ENCODE measurements at regions not wholly inside any gene's neighbourhood (a gene's known extent, or its start where the extent isn't known, plus 50 kb on each side); places are given as distances from the start of the nearest gene placed in this dataset.

GRCh38 chr2:187102381-187102780 is 253.4 kb upstream of the ZSWIM2 start:
- no peaks in the 10 kb centered on the region for H3K9me3 ChIP-seq (replicated peaks; ENCODE audit: control insufficient read depth, insufficient read depth, low read length)
- no peaks in the 10 kb centered on the region for H4K20me1 ChIP-seq (ENCODE audit: control insufficient read depth, insufficient read depth)
- no peak for TF ChIP-seq FOXM1 (IDR thresholded peaks at IDR 0.05; ENCODE audit: low read depth, low read length)
- TF ChIP-seq CEBPB (IDR thresholded peaks at IDR 0.05; ENCODE audit: borderline replicate concordance in 1 of 2, low read depth in 2 of 2, low read length in 2 of 2), result no peak
- TF ChIP-seq RFX5 (IDR thresholded peaks at IDR 0.05; ENCODE audit: low read depth, low read length), result no peak
- CTCF ChIA-PET, result no interaction called here
- H2AFZ ChIP-seq (ENCODE audit: control insufficient read depth, low read depth, low read length), result no peak overlapping the region
- H3K79me2 ChIP-seq (ENCODE audit: control insufficient read depth, insufficient read depth, low read length), result no peaks in the 10 kb centered on the region
- H3K4me1 ChIP-seq (ENCODE audit: control insufficient read depth, insufficient read depth, low read length), result no peaks in the 10 kb centered on the region
- FAIRE-seq (no peak), ATAC-seq (no peak), DNase-seq (ENCODE audit: low read depth, low spot score) (no peak)
- SMC1A ChIA-PET (ENCODE audit: uncharacterized antibody, unreplicated experiment), result no interaction called here
- no TSS peak for BruUV-seq (replicated peaks)
- intact Hi-C loops (cut with micrococcal nuclease; ENCODE audit: unreplicated experiment), result no loop called here
- H3K36me3 ChIP-seq (ENCODE audit: control insufficient read depth in 2 of 2, insufficient read depth in 2 of 2, low read length in 1 of 2), result no peaks in the 10 kb centered on the region
- in situ Hi-C loops (cut with MboI), result no loop called here
- no peak overlapping the region for H3K4me2 ChIP-seq (ENCODE audit: control insufficient read depth, insufficient read depth)
- no peaks in the 10 kb centered on the region for H3K27me3 ChIP-seq (replicated peaks in 1 of 2; ENCODE audit: control insufficient read depth in 2 of 2, insufficient read depth in 2 of 2, low read length in 1 of 2)
- POLR2A ChIA-PET, result no interaction called here
- H3K27ac ChIP-seq (ENCODE audit: control insufficient read depth, insufficient read depth), result no peak overlapping the region
- no peak overlapping the region for H3K4me3 ChIP-seq
- RAD21 ChIA-PET (ENCODE audit: unreplicated experiment), result no interaction called here
- no peak overlapping the region for H3K9ac ChIP-seq (ENCODE audit: control insufficient read depth, insufficient read depth, low read length)

- no peak overlapping the region for H2AFZ ChIP-seq (ENCODE audit: control insufficient read depth, low read depth, low read length)
- ATAC-seq (no peak), DNase-seq (ENCODE audit: low read depth, low spot score) (no peak), FAIRE-seq (no peak)
- no peak overlapping the region for H3K9ac ChIP-seq (ENCODE audit: control insufficient read depth, insufficient read depth, low read length)
- H4K20me1 ChIP-seq (ENCODE audit: control insufficient read depth, insufficient read depth), result no peaks in the 10 kb centered on the region
- ChIA-PET RAD21 (ENCODE audit: unreplicated experiment) (interaction anchor here (0.6 kb wide), 1 partner anchor 9 kb away, joined by 3 read pairs; no protein-coding TSS in a partner anchor), CTCF (no interaction called here), SMC1A (ENCODE audit: uncharacterized antibody, unreplicated experiment) (interaction anchor here (1.4 kb wide), 1 partner anchor 46 kb away, joined by 3 read pairs; no protein-coding TSS in a partner anchor), POLR2A (no interaction called here)
- no peaks in the 10 kb centered on the region for H3K9me3 ChIP-seq (replicated peaks; ENCODE audit: control insufficient read depth, insufficient read depth, low read length)
- no peaks in the 10 kb centered on the region for H3K79me2 ChIP-seq (ENCODE audit: control insufficient read depth, insufficient read depth, low read length)
- no peaks in the 10 kb centered on the region for H3K4me1 ChIP-seq (ENCODE audit: control insufficient read depth, insufficient read depth, low read length)
- no peak overlapping the region for H3K27ac ChIP-seq (ENCODE audit: control insufficient read depth, insufficient read depth)
- intact Hi-C loops (cut with micrococcal nuclease; ENCODE audit: unreplicated experiment) (no loop called here), in situ Hi-C loops (cut with MboI) (no loop called here)
- H3K4me2 ChIP-seq (ENCODE audit: control insufficient read depth, insufficient read depth), result no peak overlapping the region
- H3K36me3 ChIP-seq (ENCODE audit: control insufficient read depth in 2 of 2, insufficient read depth in 2 of 2, low read length in 1 of 2), result no peaks in the 10 kb centered on the region
- 0% methylated on average over 1 of the region's 1 CpG for WGBS (ENCODE audit: insufficient coverage, insufficient replicate concordance, low lambda C conversion rate, missing lambda C conversion rate)
- no peak overlapping the region for H3K4me3 ChIP-seq
- no TSS peak for BruUV-seq (replicated peaks)
- no peak for TF ChIP-seq CEBPZ (IDR thresholded peaks at IDR 0.05; ENCODE audit: low read depth, low read length)
- TF ChIP-seq PML (IDR thresholded peaks at IDR 0.05; ENCODE audit: low read length), result no peak
- no peak for TF ChIP-seq YY1 (IDR thresholded peaks at IDR 0.05; ENCODE audit: low read depth, low read length)
- no peak for TF ChIP-seq ZSCAN29 (IDR thresholded peaks at IDR 0.05)
- no peak for TF ChIP-seq SREBF2 (IDR thresholded peaks at IDR 0.05; ENCODE audit: low read length)
- no peak for TF ChIP-seq KAT2A (conservative IDR thresholded peaks at IDR 0.05; ENCODE audit: control insufficient read depth, low read depth, low read length)
- no peaks in the 10 kb centered on the region for H3K27me3 ChIP-seq (replicated peaks in 1 of 2; ENCODE audit: control insufficient read depth in 2 of 2, insufficient read depth in 2 of 2, low read length in 1 of 2)
Measured at GRCh38 chr2:187098154-187098553, 249.2 kb upstream of the ZSWIM2 start.

All from GM12878 (cell line).